ENCODE measurements at regions not wholly inside any gene's neighbourhood (a gene's known extent, or its start where the extent isn't known, plus 50 kb on each side); places are given as distances from the start of the nearest gene placed in this dataset.
A peak's percentile ranks its signal among the peaks of the same experiment; 100 is the strongest.

DNA sequence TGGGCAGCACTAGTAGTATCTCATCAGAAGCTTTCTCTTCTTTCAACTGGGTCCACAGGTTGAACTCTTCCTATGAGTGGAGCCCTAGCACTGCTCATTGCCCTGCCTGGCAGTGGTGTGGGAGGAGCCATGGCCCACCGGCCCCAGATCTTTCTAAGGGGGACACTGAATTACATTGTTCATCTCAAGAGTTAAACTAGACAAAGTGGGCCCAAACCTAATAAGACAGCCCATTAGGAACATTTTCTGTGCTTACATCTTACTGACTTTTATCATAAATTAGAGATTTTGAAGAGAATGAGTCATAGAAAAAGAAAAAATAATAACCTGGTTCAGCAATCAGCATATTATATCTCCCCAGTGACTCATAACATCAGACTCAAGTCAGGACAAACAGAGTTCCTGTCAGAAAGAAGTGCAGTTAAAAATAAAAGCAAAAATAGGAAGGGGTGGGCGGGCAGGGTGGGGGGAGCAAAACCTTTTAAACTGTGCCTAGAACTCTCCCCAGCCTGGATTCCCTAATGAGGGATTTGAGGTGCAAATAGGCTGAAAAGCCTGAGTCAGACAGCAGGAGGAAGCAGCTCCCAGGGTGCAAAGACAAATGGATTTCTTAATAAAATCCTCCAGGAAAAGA, 161.6 kb upstream of the TRIB2 start:
- H3K27me3 ChIP-seq (ENCODE audit: control insufficient read depth in 2 of 2, insufficient read depth in 2 of 2, low read length in 2 of 2): no peaks in the 10 kb centered on the region
- H3K4me3 ChIP-seq (replicated peaks in 1 of 3; ENCODE audit: insufficient read depth in 1 of 3, low read depth in 1 of 3, low read length in 3 of 3): no peak overlapping the region
- intact Hi-C loops (cut with micrococcal nuclease) (loop anchor here (1.0 to 10.0 kb wide), 10 partner anchors 76 to 728 kb away; partner anchors contain the start of gene TRIB2), dilution Hi-C loops (cut with MboI; ENCODE audit: extremely low pct_ligation_motif_present, low sequenced_read_pairs) (loop anchor here (25.0 kb wide), 1 partner anchor 157 kb away; the partner anchor contains the start of gene TRIB2)
- no peaks in the 10 kb centered on the region for H4K20me1 ChIP-seq (replicated peaks; ENCODE audit: control insufficient read depth, extremely low read depth, insufficient read depth, low read length)
- DNase-seq (ENCODE audit: low read depth, low spot score) (peak; percentile 85), FAIRE-seq (peak; percentile 78)
- CTCF ChIA-PET: interaction anchor here (0.9 to 3.3 kb wide), 7 partner anchors 21 to 726 kb away, joined by 3 to 30 read pairs (median 5); partner anchors contain the start of gene TRIB2
- peaks cover 23% of the 10 kb centered on the region for H3K4me1 ChIP-seq (ENCODE audit: control insufficient read depth, extremely low read depth, insufficient read depth, low read length)
- no peaks in the 10 kb centered on the region for H3K9me3 ChIP-seq (replicated peaks; ENCODE audit: control insufficient read depth, insufficient read depth, low read length)
- H3K4me2 ChIP-seq (ENCODE audit: insufficient read depth, low read length): peak overlapping the region; percentile 49
- H2AFZ ChIP-seq (ENCODE audit: low read depth, low read length): peak overlapping the region; percentile 17
- no peaks in the 10 kb centered on the region for H3K36me3 ChIP-seq (ENCODE audit: control insufficient read depth in 2 of 2, extremely low read depth in 1 of 2, insufficient read depth in 2 of 2, low read length in 2 of 2)
- H3K9me1 ChIP-seq (replicated peaks; ENCODE audit: control insufficient read depth, extremely low read depth, insufficient read depth, low read length): no peaks in the 10 kb centered on the region
- POLR2A ChIA-PET: interaction anchor here (1.7 kb wide), 1 partner anchor 161 kb away, joined by 4 read pairs; the partner anchor contains the start of gene TRIB2
- BruUV-seq (replicated peaks): no TSS peak
- no peak overlapping the region for H3K9ac ChIP-seq (replicated peaks; ENCODE audit: extremely low read depth, insufficient read depth, low read length)
- no peak overlapping the region for H3K27ac ChIP-seq (ENCODE audit: insufficient read depth, low read depth, low read length)
- TF ChIP-seq GATA2 (IDR thresholded peaks at IDR 0.05; ENCODE audit: insufficient read depth, insufficient read length, low read depth, low read length) (peak; percentile 65), EZH2 (IDR thresholded peaks at IDR 0.05; ENCODE audit: borderline replicate concordance, low read depth, low read length, severe bottlenecking) (no peak), FOS (IDR thresholded peaks at IDR 0.05; ENCODE audit: borderline replicate concordance, insufficient read depth, low read length) (peak; percentile 89), JUN (IDR thresholded peaks at IDR 0.05; ENCODE audit: borderline replicate concordance, insufficient read depth, insufficient read length, low read depth) (peak; percentile 81), POLR2A (IDR thresholded peaks at IDR 0.05; ENCODE audit: low read depth, low read length) (no peak)
- H3K79me2 ChIP-seq (ENCODE audit: control insufficient read depth, insufficient read depth, low read length): no peaks in the 10 kb centered on the region

DNA sequence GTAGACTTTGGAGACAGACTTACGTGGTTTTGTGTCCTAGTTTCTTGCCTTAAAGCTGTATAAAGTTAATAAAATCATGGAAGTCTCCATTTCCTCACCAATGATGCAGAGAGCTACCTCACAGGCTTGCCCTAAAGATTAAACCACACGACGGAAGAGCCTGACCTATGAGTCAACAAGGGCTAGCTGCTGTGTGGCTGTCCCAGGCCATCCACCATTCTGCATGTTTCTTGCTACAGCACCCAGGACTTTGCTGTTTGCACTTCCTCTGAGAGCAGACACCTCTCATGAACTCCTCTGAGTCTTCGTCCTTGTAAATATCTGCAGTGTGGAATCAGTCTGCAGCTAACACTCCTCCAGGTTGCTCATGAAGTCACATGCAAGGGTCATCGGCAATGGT, 160.0 kb upstream of the TRIB2 start:
- Histone ChIP-seq H3K27ac (ENCODE audit: insufficient read depth, low read depth, low read length) (no peak overlapping the region), H3K4me3 (replicated peaks in 1 of 3; ENCODE audit: insufficient read depth in 1 of 3, low read depth in 1 of 3, low read length in 3 of 3) (no peak overlapping the region), H3K79me2 (ENCODE audit: control insufficient read depth, insufficient read depth, low read length) (no peaks in the 10 kb centered on the region), H3K9me3 (replicated peaks; ENCODE audit: control insufficient read depth, insufficient read depth, low read length) (no peaks in the 10 kb centered on the region), H4K20me1 (replicated peaks; ENCODE audit: control insufficient read depth, extremely low read depth, insufficient read depth, low read length) (no peaks in the 10 kb centered on the region), H2AFZ (ENCODE audit: low read depth, low read length) (peak overlapping the region; percentile 79), H3K4me1 (ENCODE audit: control insufficient read depth, extremely low read depth, insufficient read depth, low read length) (peaks cover 23% of the 10 kb centered on the region), H3K9ac (replicated peaks; ENCODE audit: extremely low read depth, insufficient read depth, low read length) (no peak overlapping the region), H3K4me2 (ENCODE audit: insufficient read depth, low read length) (peak overlapping the region; percentile 26), H3K27me3 (ENCODE audit: control insufficient read depth in 2 of 2, insufficient read depth in 2 of 2, low read length in 2 of 2) (no peaks in the 10 kb centered on the region), H3K36me3 (ENCODE audit: control insufficient read depth in 2 of 2, extremely low read depth in 1 of 2, insufficient read depth in 2 of 2, low read length in 2 of 2) (no peaks in the 10 kb centered on the region), H3K9me1 (replicated peaks; ENCODE audit: control insufficient read depth, extremely low read depth, insufficient read depth, low read length) (no peaks in the 10 kb centered on the region)
- dilution Hi-C loops (cut with MboI; ENCODE audit: extremely low pct_ligation_motif_present, low sequenced_read_pairs): loop anchor here (25.0 kb wide), 1 partner anchor 156 kb away; the partner anchor contains the start of gene TRIB2
- FAIRE-seq: peak; percentile 66
- CTCF ChIA-PET: interaction anchor here (0.9 to 3.3 kb wide), 7 partner anchors 19 to 693 kb away, joined by 3 to 30 read pairs (median 3); partner anchors contain the start of gene TRIB2
- POLR2A ChIA-PET: interaction anchor here (1.2 kb wide), 1 partner anchor 160 kb away, joined by 3 read pairs; the partner anchor contains the start of gene TRIB2
- peak; percentile 16 for DNase-seq (ENCODE audit: low read depth, low spot score)
- no peak for TF ChIP-seq POLR2A (IDR thresholded peaks at IDR 0.05; ENCODE audit: low read depth, low read length)
- TF ChIP-seq, protein P1, sequence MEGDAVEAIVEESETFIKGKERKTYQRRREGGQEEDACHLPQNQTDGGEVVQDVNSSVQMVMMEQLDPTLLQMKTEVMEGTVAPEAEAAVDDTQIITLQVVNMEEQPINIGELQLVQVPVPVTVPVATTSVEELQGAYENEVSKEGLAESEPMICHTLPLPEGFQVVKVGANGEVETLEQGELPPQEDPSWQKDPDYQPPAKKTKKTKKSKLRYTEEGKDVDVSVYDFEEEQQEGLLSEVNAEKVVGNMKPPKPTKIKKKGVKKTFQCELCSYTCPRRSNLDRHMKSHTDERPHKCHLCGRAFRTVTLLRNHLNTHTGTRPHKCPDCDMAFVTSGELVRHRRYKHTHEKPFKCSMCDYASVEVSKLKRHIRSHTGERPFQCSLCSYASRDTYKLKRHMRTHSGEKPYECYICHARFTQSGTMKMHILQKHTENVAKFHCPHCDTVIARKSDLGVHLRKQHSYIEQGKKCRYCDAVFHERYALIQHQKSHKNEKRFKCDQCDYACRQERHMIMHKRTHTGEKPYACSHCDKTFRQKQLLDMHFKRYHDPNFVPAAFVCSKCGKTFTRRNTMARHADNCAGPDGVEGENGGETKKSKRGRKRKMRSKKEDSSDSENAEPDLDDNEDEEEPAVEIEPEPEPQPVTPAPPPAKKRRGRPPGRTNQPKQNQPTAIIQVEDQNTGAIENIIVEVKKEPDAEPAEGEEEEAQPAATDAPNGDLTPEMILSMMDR (IDR thresholded peaks at IDR 0.05; ENCODE audit: extremely low read depth in 1 of 2, insufficient read depth in 1 of 2, low read depth in 1 of 2, low read length in 2 of 2): no peak
- TF ChIP-seq JUN (IDR thresholded peaks at IDR 0.05; ENCODE audit: borderline replicate concordance, insufficient read depth, insufficient read length, low read depth): peak; percentile 29
- BruUV-seq (replicated peaks): no TSS peak
- intact Hi-C loops (cut with micrococcal nuclease): loop anchor here (5.0 to 10.0 kb wide), 5 partner anchors 116 to 729 kb away; no protein-coding TSS in a partner anchor

Measured in endothelial cell of umbilical vein (primary cell).